Skin epidermis (tissue), 12 donors: ENCODE measurements at regions not wholly inside any gene's neighbourhood (a gene's known extent, or its start where the extent isn't known, plus 50 kb on each side); places are given as distances from the start of the nearest gene placed in this dataset.

Source experiments
- H3K27ac ChIP-seq, 21 experiments: fragments of 200-600 bp; sonication (generic) in 11 of 21; one replicate each; pipeline ENCODE4 v1.5.0; 2020; ENCODE audit warnings: mild to moderate bottlenecking in 3 of 21, inconsistent platforms in 2 of 21, moderate library complexity in 2 of 21
- H3K4me3 ChIP-seq, 7 experiments: fragments of 200-600 bp; sonication (generic) in 2 of 7; one replicate each; pipeline ENCODE4 v1.5.0; 2020; ENCODE audit warnings: inconsistent platforms in 2 of 7, mild to moderate bottlenecking in 2 of 7, moderate library complexity in 1 of 7

DNA sequence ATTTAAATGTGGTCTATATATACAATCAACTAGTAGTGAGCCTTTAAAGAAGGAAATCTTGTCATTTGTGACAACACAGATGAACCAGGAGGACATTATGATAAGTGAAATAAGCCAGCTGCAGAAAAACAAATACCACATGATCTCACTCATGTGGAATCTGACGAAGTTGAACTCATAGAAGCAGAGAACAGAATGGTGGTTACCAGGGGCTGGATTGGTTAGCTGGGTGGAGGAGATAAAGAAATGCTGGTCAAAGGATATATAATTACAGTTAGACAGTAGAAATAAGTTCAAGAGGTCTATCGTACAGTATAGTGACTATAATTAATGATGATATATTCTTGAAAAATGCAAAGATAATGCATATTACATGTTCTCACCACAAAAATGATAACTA, 267.9 kb downstream of the FBXO15 start:
- H3K4me3 ChIP-seq, result no peak overlapping the region
- no peak overlapping the region for H3K27ac ChIP-seq

DNA sequence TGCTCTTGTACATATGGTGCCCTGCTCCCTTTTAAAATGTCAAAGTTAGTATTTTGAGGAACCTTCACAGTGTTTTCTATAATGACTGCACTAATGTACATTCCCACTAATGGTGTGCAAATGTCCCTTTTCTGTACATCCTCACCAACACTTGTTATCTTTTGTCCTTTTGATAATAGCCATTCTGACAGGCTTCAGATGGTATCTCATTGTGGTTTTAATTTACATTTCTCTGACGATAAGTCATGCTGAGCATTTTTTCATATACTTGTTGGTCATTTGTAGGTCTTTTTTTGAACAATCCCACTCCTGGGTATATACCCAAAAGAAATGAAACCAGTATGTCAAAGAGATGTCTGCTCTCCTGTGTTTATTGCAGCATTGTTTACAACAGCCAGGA, 268.3 kb downstream of the FBXO15 start:
- H3K27ac ChIP-seq, result no peak overlapping the region
- no peak overlapping the region for H3K4me3 ChIP-seq

DNA sequence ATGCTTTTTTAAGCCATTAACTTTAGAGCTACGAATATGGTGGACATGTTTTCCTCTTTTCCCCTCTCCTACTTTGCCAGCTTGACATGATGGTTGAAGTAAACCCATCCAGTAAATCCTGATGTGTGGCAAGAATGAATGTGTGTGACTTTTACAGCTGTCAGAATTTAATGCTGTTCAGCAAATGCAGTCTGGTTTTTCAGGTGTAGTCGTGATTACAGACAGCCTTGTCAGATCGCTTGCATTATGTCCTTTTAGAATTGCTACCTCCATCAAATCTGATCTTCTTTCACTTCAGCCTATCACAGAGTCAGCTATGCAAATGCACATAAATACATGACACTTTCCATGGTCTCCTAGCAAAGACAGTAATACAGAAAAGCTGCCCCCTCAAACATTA, 278.5 kb downstream of the FBXO15 start:
- H3K27ac ChIP-seq, result no peak overlapping the region
- no peak overlapping the region for H3K4me3 ChIP-seq

GRCh38 chr18:73861771-73862170, 285.9 kb downstream of the FBXO15 start:
- Histone ChIP-seq H3K27ac (no peak overlapping the region), H3K4me3 (no peak overlapping the region)

DNA sequence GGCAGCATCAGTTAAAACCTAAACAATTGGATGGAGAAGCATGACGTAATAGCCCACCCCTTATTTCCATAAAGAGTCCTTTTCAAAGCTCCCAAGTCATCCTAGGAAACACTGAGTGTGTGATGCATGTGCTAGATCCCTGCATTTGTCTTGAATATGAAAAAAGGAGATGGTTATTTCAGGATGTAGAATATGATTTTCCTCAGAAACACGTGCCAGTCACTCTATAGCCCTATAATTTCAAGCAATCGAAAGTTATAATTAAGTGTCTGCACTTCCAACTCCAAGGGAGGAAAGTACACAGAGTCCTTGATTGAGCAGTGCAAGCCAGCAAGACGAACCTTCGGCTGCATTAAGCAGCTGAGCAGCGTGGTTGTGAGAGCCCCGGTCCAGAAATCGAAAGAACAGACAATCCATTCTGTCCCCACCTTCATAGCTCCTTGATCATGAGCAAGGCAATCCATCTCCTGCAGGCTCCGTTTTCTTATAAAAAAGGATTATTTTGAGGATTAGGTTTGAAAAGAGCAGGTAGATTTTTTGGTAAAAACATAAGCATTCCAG, 287.7 kb downstream of the FBXO15 start:
- H3K27ac ChIP-seq, result no peak overlapping the region
- no peak overlapping the region for H3K4me3 ChIP-seq

DNA sequence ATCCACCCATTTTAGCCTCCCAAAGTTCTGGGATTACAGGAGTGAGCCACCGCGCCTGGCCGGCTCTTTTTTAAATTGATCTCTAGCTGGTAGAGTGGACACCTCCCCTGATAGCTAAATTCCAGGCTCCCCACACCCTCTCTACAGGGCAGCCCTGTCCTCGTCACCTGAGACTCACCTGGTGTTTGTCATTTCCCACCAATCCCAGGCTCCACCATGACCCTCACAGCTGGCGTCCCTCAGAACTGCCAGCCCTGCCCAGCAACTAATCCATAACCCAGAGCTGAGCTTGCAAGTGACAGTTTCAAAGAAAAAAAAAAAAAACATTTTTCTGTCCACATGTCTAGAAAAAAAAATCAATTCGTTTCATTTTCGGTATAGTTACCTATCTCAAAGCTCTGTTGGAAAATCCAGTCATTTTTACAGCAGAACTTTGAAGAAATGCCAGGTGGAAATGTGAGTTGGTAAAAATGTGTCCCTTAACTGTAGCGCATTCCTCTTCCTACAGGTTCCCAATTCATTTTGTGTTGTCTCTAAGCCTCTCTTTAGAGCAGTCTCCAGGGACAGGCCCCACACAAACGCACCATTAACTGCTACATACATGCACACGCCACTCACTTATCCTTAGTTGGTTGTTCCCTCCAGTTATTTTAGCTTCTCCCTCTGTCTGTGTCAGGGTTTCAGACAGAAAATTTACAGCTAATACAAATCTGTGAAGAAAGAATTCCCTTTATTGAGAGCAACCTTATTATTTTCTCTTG, 294.7 kb downstream of the FBXO15 start:
- Histone ChIP-seq H3K4me3 (no peak overlapping the region), H3K27ac (no peak overlapping the region)

DNA sequence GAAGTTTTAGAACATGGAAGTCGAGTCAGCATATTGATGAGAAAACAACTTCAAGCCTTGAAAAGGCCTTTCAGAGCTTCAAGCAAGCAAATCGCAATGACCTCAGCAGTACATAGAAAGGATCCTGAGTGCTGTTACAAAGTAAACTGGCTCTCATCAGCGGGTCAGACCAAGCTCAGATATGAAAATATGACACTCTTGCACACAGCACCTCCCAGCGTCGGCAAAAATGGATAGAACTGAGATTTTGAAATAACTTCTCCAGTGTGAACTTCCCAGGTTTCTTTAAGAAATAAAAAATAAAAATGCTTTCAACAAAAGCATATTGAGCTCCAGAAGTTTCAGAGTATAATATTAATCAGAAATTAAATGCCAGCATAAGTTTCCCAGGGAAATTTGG, 296.9 kb downstream of the FBXO15 start:
- H3K27ac ChIP-seq, result no peak overlapping the region

GRCh38 chr18:73848656-73849055, 299.0 kb downstream of the FBXO15 start:
- Histone ChIP-seq H3K27ac (peak overlapping the region in 2 of 21 experiments; percentile 16 to 52), H3K4me3 (no peak overlapping the region)

More for the DNA sequence above, 296.9 kb downstream of the FBXO15 start:
- no peak overlapping the region for H3K4me3 ChIP-seq

DNA sequence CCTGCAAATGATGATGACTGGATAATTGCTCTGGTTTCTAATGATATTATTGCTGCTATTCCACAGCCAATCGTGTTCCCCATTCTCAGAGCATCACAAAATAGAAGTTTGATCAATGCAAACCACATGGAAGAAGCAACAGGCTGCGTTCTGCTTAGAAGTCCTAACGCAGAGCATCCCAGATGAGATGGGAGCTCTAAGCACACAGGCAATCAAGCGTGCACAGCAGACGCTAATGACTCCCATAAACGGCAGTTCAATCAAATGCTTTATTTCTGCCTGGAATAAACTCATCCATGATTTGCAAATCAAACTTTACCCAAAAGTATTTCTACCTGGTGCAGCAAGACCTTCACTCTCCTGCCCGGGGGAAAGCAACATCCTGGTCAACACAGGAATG, 304.2 kb downstream of the FBXO15 start:
- no peak overlapping the region for H3K4me3 ChIP-seq
- H3K27ac ChIP-seq, result no peak overlapping the region

DNA sequence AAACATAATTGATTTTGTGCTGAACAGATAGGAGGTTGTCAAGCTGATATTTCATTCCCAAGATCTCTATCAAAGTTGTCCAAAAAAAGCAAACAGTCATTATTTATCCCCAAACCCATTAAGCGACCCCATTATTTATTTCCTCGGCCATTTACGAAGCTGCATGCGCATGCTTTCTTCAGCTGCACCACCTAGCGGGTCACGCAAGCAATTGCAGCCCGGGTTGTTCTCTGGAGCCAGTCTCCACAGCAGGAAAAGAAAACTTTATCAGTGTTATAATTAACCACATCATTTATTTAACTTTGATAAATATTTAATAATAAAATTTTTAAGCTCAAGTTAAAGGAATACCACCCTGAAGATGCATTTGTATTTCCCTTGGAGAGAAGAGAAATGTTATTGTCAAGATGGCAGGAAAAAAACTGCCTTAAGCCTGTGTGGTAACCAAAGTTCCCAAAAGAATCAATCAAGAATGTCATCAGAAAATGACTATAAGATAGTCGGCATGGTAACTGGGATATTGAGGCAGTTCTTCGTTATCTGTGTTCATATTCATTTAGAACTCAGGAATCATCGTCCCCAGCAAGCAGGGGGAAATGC, 304.7 kb downstream of the FBXO15 start:
- Histone ChIP-seq H3K4me3 (no peak overlapping the region), H3K27ac (no peak overlapping the region)

GRCh38 chr18:73841661-73842060, 306.0 kb downstream of the FBXO15 start:
- no peak overlapping the region for H3K4me3 ChIP-seq

DNA sequence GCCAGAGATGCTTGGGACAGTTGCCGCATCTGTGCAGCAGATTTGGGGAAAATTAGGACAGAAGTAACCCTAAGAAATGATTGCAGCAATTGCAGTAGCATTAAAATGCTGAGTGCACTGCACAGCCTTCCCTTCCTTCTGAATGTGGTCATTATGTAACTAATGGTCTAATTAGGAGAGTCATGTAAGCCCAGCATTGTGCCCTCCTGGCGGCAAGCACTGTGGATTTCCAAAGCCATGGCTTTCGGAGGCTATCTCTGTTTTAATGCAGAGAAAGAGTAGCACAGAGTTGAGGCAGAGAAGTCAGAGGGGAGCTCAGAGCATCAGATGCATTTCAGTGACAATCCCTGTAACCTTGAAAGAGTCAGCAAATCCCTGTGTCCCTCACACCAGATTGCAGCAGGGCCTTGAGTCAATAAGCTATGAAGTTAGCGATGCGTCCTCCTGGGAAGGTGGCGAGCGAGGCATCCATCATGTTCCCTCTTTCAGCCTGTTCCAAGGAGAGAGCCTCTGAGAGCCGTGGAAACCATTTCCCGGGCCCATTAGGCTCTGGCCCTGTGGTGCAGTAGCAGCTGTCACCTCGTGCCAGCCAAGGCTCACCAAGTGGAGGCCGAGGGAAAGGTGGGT, 307.2 kb downstream of the FBXO15 start:
- no peak overlapping the region for H3K4me3 ChIP-seq
- H3K27ac ChIP-seq, result no peak overlapping the region

More at GRCh38 chr18:73841661-73842060, 306.0 kb downstream of the FBXO15 start:
- H3K27ac ChIP-seq, result no peak overlapping the region

DNA sequence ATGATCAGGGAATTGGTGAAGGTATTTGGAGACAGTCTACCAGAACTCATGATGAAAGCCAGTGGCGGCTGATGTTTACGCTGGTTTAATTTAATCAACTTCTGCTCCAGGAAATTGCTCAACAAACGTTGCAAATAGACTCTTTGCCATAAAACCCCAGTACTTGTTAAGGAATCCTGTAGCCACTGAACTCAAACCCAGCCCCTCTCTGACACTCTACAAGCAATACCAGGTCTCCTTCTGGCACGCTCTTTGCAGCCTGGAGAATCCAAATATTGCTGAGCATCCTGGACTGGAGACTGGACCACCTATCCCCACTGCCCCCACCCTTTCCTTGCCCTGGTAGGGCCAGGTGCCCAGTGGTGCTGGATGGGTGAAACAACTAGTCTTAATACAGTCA, 308.2 kb downstream of the FBXO15 start:
- Histone ChIP-seq H3K4me3 (no peak overlapping the region), H3K27ac (no peak overlapping the region)

DNA sequence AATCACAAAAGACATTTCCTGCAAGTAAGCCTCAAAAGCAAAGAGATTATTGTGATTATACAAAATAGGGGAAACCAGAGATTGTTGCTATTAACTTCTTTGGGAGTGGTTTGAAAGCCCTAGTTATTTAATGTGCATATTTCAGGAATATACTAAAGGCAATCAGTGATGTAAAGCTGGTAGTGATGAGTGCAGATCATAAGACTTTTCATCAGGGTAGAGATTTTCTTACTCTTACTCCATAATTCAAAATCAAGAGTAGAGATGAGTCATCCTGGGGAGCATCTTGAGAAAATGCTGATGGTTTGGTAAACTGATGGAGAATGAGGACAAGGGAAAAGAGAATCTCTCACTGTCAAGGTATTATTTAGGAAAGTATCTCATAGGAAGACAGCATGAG, 309.5 kb downstream of the FBXO15 start:
- Histone ChIP-seq H3K27ac (no peak overlapping the region), H3K4me3 (no peak overlapping the region)

GRCh38 chr18:73835656-73836364, 311.8 kb downstream of the FBXO15 start:
- no peak overlapping the region for H3K4me3 ChIP-seq
- H3K27ac ChIP-seq, result no peak overlapping the region

GRCh38 chr18:73835039-73835438, 312.6 kb downstream of the FBXO15 start:
- H3K4me3 ChIP-seq, result no peak overlapping the region
- H3K27ac ChIP-seq, result no peak overlapping the region

DNA sequence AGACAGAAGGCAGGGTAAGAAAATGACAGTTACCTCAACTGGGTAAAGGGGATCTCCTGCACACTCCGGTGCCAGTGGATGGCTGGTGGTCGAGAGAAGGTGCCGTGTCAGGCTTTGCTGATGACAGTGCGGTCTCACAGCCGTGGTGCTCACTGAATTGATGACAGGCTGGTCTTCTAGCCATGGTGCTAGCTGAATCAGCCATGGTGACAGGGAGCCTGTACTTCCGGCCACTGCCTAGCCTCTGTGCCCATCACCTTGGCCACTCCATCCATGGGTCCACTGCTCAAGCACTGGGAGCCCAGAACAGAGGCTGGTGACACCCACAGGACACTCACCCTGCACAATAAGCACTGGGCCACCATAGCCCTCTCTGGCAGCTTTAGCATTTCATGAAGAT, 315.9 kb downstream of the FBXO15 start:
- Histone ChIP-seq H3K27ac (no peak overlapping the region), H3K4me3 (no peak overlapping the region)

DNA sequence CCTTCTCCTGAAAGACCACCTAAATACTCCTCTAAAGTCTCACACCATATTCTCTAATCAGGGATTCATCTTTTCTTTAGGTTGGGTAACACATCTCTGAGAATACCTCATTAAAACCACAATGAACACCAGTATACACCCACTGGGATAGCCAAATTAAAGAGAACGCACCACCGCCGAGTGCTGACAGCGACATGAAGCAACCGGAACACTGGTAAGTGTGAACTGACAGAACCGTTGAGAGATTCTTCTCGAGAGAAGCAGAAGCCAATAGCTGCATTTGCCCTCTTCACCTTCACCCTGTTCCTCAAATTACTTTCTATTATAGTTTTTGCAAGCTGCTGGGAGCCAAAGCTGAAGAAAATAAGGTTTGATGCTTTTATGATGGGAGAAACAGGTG, 318.5 kb downstream of the FBXO15 start:
- H3K4me3 ChIP-seq, result no peak overlapping the region
- no peak overlapping the region for H3K27ac ChIP-seq

DNA sequence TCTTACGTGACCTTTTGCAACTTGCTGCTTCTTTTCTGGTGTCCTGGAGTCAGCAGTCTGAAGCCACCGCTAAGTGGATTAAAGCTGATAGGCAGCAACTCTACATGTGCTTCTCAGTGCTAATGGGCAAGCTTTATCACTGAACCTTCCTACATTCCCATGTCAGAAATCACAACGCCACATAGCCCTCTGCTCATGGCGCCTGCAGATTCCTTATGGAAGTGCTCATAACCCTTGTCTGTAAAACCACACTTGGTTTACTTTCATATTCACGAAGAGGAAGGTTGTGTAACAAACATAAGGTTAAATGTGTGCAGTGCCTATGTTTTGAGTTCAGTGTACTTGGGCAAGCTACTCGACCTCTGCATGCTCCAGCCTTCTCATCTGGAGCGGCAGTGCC, 319.8 kb downstream of the FBXO15 start:
- Histone ChIP-seq H3K4me3 (no peak overlapping the region), H3K27ac (no peak overlapping the region)

- no peak overlapping the region for H3K27ac ChIP-seq
- no peak overlapping the region for H3K4me3 ChIP-seq
Observed at GRCh38 chr18:73826098-73826497, 321.5 kb downstream of the FBXO15 start.
